OCI-LY1 (cell line): ENCODE measurements at regions not wholly inside any gene's neighbourhood (a gene's known extent, or its start where the extent isn't known, plus 50 kb on each side); places are given as distances from the start of the nearest gene placed in this dataset.

Source experiments
- CTCF ChIP-seq: fragments of 200-600 bp; sonication (generic), shearing (Covaris generic); IDR thresholded peaks from 2 replicates; pipeline ENCODE4 v1.5.1; 2017; ENCODE audit warnings: mild to moderate bottlenecking, antibody characterized with exemption, low read length, moderate library complexity, mixed read lengths
- EZH2 ChIP-seq: fragments of 200-600 bp; sonication (generic), shearing (Covaris generic); IDR thresholded peaks from 2 replicates; pipeline ENCODE4 v1.8.0; 2017; ENCODE audit warnings: borderline replicate concordance, mixed run types, mild to moderate bottlenecking, antibody characterized with exemption, low read length, moderate library complexity, mixed read lengths

GRCh38 chr2:240251848-240252190 is 111.4 kb upstream of the OTOS start:
- TF ChIP-seq EZH2 (no peak), CTCF (no peak)
